HepG2 (cell line): ENCODE measurements at regions not wholly inside any gene's neighbourhood (a gene's known extent, or its start where the extent isn't known, plus 50 kb on each side); places are given as distances from the start of the nearest gene placed in this dataset.
A peak's percentile ranks its signal among the peaks of the same experiment; 100 is the strongest.

ENCODE experiments used
- ATAC-seq: fragments of 200-7000 bp; cut with Tn5 transposase; 3 replicates; pipeline ENCODE4 v1.9.1; 2020; ENCODE audit warnings: mild to moderate bottlenecking, moderate library complexity
- BruUV-seq: library from RNA; stranded (reverse); fragments of 400-500 nt; replicated peaks from 2 replicates; lab custom pipeline; 2021; lab: Mats Ljungman, UMichigan
- CTCF ChIA-PET: fragments of 300-600 bp; formaldehyde crosslinking; extraction: SDS; loops from one replicate; lab custom pipeline; 2021; ENCODE audit warnings: low total read pairs, inconsistent platforms, low intra/inter-chr PET ratio; lab: Yijun Ruan, JAX
- POLR2A ChIA-PET: fragments of 350-600 bp; sonication (Branson Sonifier 250); formaldehyde crosslinking; loops from one replicate; lab custom pipeline; 2020; ENCODE audit warnings: antibody characterized with exemption, inconsistent platforms; lab: Yijun Ruan, JAX
- DNase-seq: peaks from one replicate; pipeline ENCODE4 v3.0.0-alpha.2; 2015; ENCODE audit warnings: low spot score
- FAIRE-seq: peaks from 3 replicates; lab custom pipeline; 2011; peaks lifted over from hg19 to GRCh38; lab: Jason Lieb, UNC
- H2AFZ ChIP-seq: one replicate; pipeline ENCODE4 v1.6.1; 2011; ENCODE audit warnings: low read length, inconsistent platforms
- H3K27ac ChIP-seq: fragments of 300-600 bp; 3 replicates; pipeline ENCODE4 v1.8.0; 2011; ENCODE audit warnings: mixed run types, mild to moderate bottlenecking, mixed read lengths, low read length, inconsistent platforms; ENCODE audit not compliant: insufficient read depth; ENCODE audit errors: extremely low read length
- H3K27me3 ChIP-seq, 2 experiments: fragments of 200-600 bp in 1 of 2; 2 replicates in 1 of 2; 3 replicates in 1 of 2; pipeline versions ENCODE4 v1.6.0 to v1.8.0; 2011; ENCODE audit warnings: low read length in 2 of 2, mild to moderate bottlenecking in 2 of 2, moderate library complexity in 2 of 2, inconsistent platforms in 1 of 2; ENCODE audit not compliant: insufficient read depth in 2 of 2, control insufficient read depth in 1 of 2
- H3K36me3 ChIP-seq, 2 experiments: fragments of 200-600 bp in 1 of 2; replicated peaks in 1 of 2; 2 replicates in 1 of 2; 3 replicates in 1 of 2; pipeline versions ENCODE4 v1.5.1 to v1.8.0; 2011; ENCODE audit warnings: low read length in 2 of 2, inconsistent platforms in 1 of 2; ENCODE audit not compliant: insufficient read depth in 2 of 2, control insufficient read depth in 1 of 2
- H3K4me1 ChIP-seq: 2 replicates; pipeline ENCODE4 v1.5.1; 2012; ENCODE audit warnings: low read length, inconsistent platforms; ENCODE audit not compliant: insufficient read depth
- H3K4me2 ChIP-seq: 2 replicates; pipeline ENCODE4 v1.6.0; 2011; ENCODE audit warnings: low read depth, low read length, inconsistent platforms
- H3K4me3 ChIP-seq, 3 experiments: fragments of 200-600 bp in 1 of 3; sonication (generic), shearing (Covaris generic) in 1 of 3; replicated peaks in 1 of 3; 2 replicates each; pipeline ENCODE4 v1.5.1; 2011 to 2016; ENCODE audit warnings: low read length in 3 of 3, inconsistent platforms in 2 of 3, low read depth in 2 of 3, mild to moderate bottlenecking in 2 of 3, control low read depth in 1 of 3, mixed read lengths in 1 of 3; ENCODE audit not compliant: insufficient read depth in 1 of 3
- H3K79me2 ChIP-seq: one replicate; pipeline ENCODE4 v1.6.1; 2011; ENCODE audit warnings: low read length, inconsistent platforms; ENCODE audit not compliant: insufficient read depth
- H3K9ac ChIP-seq: 2 replicates; pipeline ENCODE4 v1.6.0; 2011; ENCODE audit warnings: mild to moderate bottlenecking, low read depth, low read length, inconsistent platforms; ENCODE audit not compliant: insufficient read depth
- H3K9me3 ChIP-seq: 2 replicates; pipeline ENCODE4 v1.5.1; 2012; ENCODE audit warnings: mild to moderate bottlenecking, low read length
- H4K20me1 ChIP-seq: 2 replicates; pipeline ENCODE4 v1.6.0; 2011; ENCODE audit warnings: inconsistent platforms, mild to moderate bottlenecking, low read length, moderate library complexity; ENCODE audit not compliant: insufficient read depth
- CEBPB ChIP-seq: IDR thresholded peaks from 2 replicates; pipeline ENCODE4 v1.6.1; 2011; ENCODE audit warnings: low read depth, low read length, improper control_type of control experiment, borderline replicate concordance
- EZH2 ChIP-seq: conservative IDR thresholded peaks from 2 replicates; pipeline ENCODE4 v1.6.1; 2012; ENCODE audit warnings: mild to moderate bottlenecking, low read depth, low read length, moderate library complexity
- FOXK1 ChIP-seq: sonication (generic); formaldehyde crosslinking; IDR thresholded peaks from 2 replicates; pipeline ENCODE4 v1.4.0; 2020; ENCODE audit warnings: low read depth, missing genetic modification reagents, borderline replicate concordance
- SATB2 ChIP-seq: sonication (generic); formaldehyde crosslinking; IDR thresholded peaks from 2 replicates; pipeline ENCODE4 v1.5.0; 2020; ENCODE audit warnings: missing genetic modification reagents
- WGBS: methylation state at CpG from one replicate; pipeline ENCODE4 v1.1.6; 2017; ENCODE audit warnings: low lambda C conversion rate; 5-methylcytosine and 5-hydroxymethylcytosine counted together
- in situ Hi-C: cut with HindIII; loops from 2 replicates; pipeline ENCODE4 v1.10.0; 2017; ENCODE audit warnings: low pct_unique_long_range_greater_than_20kb; ENCODE audit not compliant: extremely low pct_ligation_motif_present
- intact Hi-C: fragments of 100-400 bp; cut with micrococcal nuclease; formaldehyde crosslinking; loops from one replicate; pipeline ENCODE4 v1.10.0; 2022; ENCODE audit not compliant: unreplicated experiment
- TF ChIP-seq, protein P1 (sequence below): sonication (generic); formaldehyde crosslinking; IDR thresholded peaks from 2 replicates; pipeline ENCODE4 v1.4.0; 2020; ENCODE audit warnings: mild to moderate bottlenecking, missing genetic modification reagents

DNA sequence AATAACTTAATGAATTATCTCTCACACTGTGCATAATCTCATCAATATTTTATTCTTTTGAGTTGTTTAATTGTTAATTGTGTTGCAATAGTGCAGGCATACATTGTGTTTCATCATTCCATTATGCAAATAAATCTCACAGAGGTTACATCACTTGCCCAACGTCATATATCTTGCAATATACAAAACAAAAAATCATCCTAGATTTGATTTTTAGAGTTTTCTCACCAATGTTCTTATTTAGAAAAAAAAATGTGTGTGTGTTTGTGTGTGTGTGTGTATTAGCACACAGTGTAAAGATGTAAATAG lies 662.5 kb upstream of the GBE1 start:
- no peaks in the 10 kb centered on the region for H3K27me3 ChIP-seq
- ChIA-PET POLR2A (no interaction called here), CTCF (no interaction called here)
- FAIRE-seq (no peak), ATAC-seq (no peak), DNase-seq (no peak)
- in situ Hi-C loops (no loop called here), intact Hi-C loops (no loop called here)
- H3K27ac ChIP-seq = no peak overlapping the region
- no peak overlapping the region for H3K9ac ChIP-seq
- H3K36me3 ChIP-seq = no peaks in the 10 kb centered on the region
- no TSS peak for BruUV-seq
- H3K4me2 ChIP-seq = no peak overlapping the region
- H3K79me2 ChIP-seq = no peaks in the 10 kb centered on the region
- no peaks in the 10 kb centered on the region for H3K4me1 ChIP-seq
- peak; percentile 67 for TF ChIP-seq CEBPB
- no peak for TF ChIP-seq EZH2
- no peak for TF ChIP-seq FOXK1
- TF ChIP-seq SATB2 (CRISPR knock-in tag) = no peak
- TF ChIP-seq, protein P1, sequence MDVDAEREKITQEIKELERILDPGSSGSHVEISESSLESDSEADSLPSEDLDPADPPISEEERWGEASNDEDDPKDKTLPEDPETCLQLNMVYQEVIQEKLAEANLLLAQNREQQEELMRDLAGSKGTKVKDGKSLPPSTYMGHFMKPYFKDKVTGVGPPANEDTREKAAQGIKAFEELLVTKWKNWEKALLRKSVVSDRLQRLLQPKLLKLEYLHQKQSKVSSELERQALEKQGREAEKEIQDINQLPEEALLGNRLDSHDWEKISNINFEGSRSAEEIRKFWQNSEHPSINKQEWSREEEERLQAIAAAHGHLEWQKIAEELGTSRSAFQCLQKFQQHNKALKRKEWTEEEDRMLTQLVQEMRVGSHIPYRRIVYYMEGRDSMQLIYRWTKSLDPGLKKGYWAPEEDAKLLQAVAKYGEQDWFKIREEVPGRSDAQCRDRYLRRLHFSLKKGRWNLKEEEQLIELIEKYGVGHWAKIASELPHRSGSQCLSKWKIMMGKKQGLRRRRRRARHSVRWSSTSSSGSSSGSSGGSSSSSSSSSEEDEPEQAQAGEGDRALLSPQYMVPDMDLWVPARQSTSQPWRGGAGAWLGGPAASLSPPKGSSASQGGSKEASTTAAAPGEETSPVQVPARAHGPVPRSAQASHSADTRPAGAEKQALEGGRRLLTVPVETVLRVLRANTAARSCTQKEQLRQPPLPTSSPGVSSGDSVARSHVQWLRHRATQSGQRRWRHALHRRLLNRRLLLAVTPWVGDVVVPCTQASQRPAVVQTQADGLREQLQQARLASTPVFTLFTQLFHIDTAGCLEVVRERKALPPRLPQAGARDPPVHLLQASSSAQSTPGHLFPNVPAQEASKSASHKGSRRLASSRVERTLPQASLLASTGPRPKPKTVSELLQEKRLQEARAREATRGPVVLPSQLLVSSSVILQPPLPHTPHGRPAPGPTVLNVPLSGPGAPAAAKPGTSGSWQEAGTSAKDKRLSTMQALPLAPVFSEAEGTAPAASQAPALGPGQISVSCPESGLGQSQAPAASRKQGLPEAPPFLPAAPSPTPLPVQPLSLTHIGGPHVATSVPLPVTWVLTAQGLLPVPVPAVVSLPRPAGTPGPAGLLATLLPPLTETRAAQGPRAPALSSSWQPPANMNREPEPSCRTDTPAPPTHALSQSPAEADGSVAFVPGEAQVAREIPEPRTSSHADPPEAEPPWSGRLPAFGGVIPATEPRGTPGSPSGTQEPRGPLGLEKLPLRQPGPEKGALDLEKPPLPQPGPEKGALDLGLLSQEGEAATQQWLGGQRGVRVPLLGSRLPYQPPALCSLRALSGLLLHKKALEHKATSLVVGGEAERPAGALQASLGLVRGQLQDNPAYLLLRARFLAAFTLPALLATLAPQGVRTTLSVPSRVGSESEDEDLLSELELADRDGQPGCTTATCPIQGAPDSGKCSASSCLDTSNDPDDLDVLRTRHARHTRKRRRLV (CRISPR knock-in tag) = no peak
- WGBS = 30% methylated on average over 1 of the region's 1 CpG
- H4K20me1 ChIP-seq = no peaks in the 10 kb centered on the region
- no peaks in the 10 kb centered on the region for H3K9me3 ChIP-seq
- H3K4me3 ChIP-seq = no peak overlapping the region
- no peak overlapping the region for H2AFZ ChIP-seq
